ENCODE measurements at regions not wholly inside any gene's neighbourhood (a gene's known extent, or its start where the extent isn't known, plus 50 kb on each side); places are given as distances from the start of the nearest gene placed in this dataset.
A peak's percentile ranks its signal among the peaks of the same experiment; 100 is the strongest.

DNA sequence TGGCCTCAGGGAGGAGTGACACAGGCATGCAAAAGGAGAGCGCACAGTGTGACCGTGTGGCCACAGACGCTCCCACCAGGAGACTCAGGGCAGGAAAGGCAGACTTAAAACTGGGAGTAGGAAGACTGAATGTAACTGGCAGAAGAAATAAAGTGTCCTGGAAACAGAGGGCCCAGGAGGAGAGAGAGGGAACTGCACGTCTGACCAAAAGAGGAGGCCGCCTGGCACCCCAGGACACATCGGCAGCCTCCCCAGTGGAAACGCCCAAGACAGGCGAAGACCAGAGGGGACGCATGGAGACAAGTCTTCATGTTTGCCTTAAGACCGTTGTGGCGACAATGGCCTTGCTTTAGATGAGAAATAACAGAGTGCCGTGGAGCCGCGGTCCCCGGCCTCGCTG is 163.6 kb upstream of the ALKAL2 start:
- no peak for DNase-seq (ENCODE audit: insufficient read length, low spot score)
- no peak for FAIRE-seq
- TF ChIP-seq TAF1 (IDR thresholded peaks at IDR 0.05; ENCODE audit: low read depth, low read length) (no peak), POLR2AphosphoS5 (IDR thresholded peaks at IDR 0.05; ENCODE audit: low read depth, low read length) (no peak), SPI1 (IDR thresholded peaks at IDR 0.05; ENCODE audit: low read depth, low read length) (no peak), POU2F2 (IDR thresholded peaks at IDR 0.05; ENCODE audit: low read depth, low read length) (no peak), PAX5 (IDR thresholded peaks at IDR 0.05; ENCODE audit: insufficient read depth, low read length, severe bottlenecking) (no peak), POLR2A (IDR thresholded peaks at IDR 0.05; ENCODE audit: low read depth, low read length) (no peak)

DNA sequence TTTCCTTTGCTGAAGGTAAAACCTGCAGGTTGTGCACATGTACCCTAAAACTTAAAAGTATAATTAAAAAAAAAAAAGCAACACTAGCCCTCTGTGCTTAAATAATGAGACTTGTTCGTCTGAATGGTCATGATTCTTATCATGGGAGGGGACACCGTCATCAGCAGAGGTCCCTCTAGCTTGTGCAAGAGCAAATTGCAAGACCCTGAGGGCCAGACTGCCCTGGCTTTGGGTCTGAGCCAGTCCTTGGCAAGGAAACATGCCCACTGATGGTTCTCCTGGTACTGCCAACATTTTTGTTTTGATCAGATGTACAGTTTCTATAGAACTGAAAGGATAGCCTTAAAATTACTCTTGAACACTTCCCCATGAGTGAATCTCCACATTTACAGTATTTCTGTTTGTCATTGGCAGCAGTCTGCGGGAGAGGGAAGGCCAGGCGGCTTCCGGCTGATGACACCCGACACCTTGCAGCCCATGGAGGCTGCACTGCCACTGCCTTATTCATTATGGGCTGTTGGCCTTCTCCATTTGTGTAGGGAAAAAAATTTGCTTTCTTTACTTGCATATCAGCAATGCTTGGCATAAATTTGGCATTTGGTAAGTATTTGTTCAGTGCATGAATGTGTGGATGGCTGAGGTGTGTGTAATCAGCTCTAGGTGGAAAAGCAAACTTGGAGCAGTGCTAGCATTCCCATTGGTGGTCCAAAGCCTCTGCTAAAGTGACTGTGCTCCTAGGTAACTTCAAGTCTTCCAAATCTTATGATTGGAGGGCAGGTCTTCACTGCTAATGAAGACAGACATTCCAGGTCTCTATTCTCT is 161.6 kb upstream of the ALKAL2 start:
- no peak for TF ChIP-seq POLR2A (IDR thresholded peaks at IDR 0.05; ENCODE audit: low read depth, low read length)
- no peak for TF ChIP-seq PAX5 (IDR thresholded peaks at IDR 0.05; ENCODE audit: insufficient read depth, low read length, severe bottlenecking)
- no peak for TF ChIP-seq POLR2AphosphoS5 (IDR thresholded peaks at IDR 0.05; ENCODE audit: low read depth, low read length)
- no peak for TF ChIP-seq TAF1 (IDR thresholded peaks at IDR 0.05; ENCODE audit: low read depth, low read length)
- no peak for TF ChIP-seq POU2F2 (IDR thresholded peaks at IDR 0.05; ENCODE audit: low read depth, low read length)
- no peak for TF ChIP-seq SPI1 (IDR thresholded peaks at IDR 0.05; ENCODE audit: low read depth, low read length)
- DNase-seq (ENCODE audit: insufficient read length, low spot score) (no peak), FAIRE-seq (no peak)

DNA sequence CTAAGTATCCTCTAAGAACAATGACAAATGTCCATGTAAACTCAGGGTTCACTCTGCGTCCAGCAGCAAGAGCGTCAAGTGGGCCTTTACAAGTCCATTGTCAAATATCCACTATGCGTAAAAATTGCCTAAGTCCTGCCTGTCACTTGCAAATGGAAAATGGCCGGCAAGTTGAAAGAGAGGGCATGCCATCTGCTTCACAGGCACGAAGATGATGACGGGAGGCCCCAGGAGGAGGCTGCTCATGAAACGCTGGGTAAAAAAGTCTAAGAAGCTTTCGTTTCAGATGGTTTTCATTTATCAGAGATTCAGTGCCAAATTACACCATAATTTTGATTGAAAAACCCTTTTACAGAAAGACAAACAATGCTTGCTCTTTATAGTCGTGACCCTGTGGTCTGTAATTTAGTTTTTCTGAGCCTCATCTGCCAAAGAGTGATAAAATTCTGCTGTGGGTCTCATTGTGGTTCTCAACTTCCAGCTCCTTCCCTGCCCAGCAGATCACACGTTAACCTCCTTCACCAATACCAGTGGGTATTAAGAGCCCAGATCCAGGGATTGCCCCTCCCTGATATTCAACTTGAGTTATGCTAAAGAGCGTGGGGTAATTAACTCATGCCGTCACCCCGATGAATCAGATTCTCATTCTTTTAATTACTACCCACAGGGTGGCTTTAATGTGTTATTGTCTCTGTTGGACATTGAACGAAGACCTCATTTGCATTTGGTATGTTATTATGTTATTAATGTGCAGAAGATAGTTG is 160.2 kb upstream of the ALKAL2 start:
- TF ChIP-seq SPI1 (IDR thresholded peaks at IDR 0.05; ENCODE audit: low read depth, low read length), result no peak
- no peak for TF ChIP-seq PAX5 (IDR thresholded peaks at IDR 0.05; ENCODE audit: insufficient read depth, low read length, severe bottlenecking)
- no peak for TF ChIP-seq POLR2A (IDR thresholded peaks at IDR 0.05; ENCODE audit: low read depth, low read length)
- no peak for TF ChIP-seq TAF1 (IDR thresholded peaks at IDR 0.05; ENCODE audit: low read depth, low read length)
- no peak for TF ChIP-seq POLR2AphosphoS5 (IDR thresholded peaks at IDR 0.05; ENCODE audit: low read depth, low read length)
- no peak for TF ChIP-seq POU2F2 (IDR thresholded peaks at IDR 0.05; ENCODE audit: low read depth, low read length)
- DNase-seq (ENCODE audit: insufficient read length, low spot score) (no peak), FAIRE-seq (no peak)

DNA sequence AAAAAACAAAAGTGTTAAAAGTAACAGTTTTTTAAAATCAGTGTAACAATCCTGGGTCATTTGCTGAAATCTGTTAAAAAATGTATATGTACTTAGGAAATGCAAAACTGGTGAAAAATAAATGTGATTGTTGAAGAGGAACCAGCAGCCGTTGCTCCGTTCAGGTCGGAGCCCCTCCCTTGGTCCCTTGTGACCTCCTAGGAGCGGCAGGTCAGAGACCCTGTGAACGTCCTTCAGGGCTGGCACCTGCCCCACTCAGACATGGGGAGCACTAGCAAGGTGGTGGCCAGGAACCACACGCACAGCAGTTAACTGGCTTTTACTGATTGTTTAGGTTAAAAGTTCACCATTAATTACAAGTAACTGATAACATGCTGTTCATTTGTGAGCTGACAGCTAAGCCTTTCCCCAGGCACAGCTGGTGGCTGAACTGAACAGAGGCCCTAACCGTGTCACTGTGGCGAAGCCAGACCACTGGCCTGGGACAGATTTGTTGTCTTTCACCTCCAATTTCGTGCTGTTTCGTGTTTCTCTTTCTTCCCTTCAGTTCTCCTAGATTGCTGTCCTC is 159.2 kb upstream of the ALKAL2 start:
- DNase-seq (ENCODE audit: insufficient read length, low spot score) (no peak), FAIRE-seq (no peak)
- TF ChIP-seq POU2F2 (IDR thresholded peaks at IDR 0.05; ENCODE audit: low read depth, low read length) (no peak), POLR2AphosphoS5 (IDR thresholded peaks at IDR 0.05; ENCODE audit: low read depth, low read length) (no peak), POLR2A (IDR thresholded peaks at IDR 0.05; ENCODE audit: low read depth, low read length) (no peak), TAF1 (IDR thresholded peaks at IDR 0.05; ENCODE audit: low read depth, low read length) (no peak)

DNA sequence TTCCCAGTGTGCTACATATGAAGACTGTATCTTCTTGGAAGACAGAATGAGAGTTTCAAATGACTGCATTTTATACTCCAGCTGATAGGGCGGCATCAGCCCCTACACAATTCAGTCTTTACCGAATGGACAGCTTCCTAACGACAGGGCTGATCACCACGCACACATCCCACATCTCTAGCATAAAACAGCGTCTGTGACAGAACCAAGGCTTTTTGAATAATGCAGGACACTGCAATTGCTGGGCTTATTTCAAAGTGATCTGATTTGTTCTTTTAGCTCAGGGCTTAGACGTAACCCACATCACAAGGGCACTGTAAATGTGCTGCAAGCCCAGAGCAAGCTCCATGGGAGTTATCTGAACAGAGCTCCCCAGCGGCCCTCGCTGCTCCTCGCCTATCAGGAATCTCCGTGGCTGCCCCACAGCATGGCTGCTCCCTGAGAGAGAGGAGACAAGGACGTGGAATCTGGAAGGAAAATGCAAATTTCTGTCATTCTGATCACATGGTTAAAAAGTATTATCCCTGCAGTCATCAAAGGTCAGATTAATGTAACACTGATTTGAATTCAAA is 158.5 kb upstream of the ALKAL2 start:
- DNase-seq (ENCODE audit: insufficient read length, low spot score) (no peak), FAIRE-seq (no peak)

DNA sequence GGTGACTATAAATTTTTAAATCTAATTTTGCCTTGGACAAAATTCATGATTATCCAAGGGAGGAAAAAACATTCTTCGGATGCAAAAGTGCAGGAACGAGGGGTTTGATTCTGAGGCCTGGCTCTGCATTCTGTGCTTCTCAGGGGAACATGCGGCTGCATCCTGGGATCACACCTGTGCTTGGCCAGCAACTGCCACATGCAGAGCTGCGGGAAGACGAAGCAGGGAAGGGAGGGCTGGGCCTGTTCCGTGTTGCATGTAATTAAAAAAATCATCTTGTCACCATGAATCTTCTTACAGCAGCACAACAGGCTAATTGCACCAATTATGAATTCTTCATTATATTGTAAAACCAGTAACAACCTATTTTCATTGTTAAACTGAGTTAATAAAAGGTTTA is 158.0 kb upstream of the ALKAL2 start:
- TF ChIP-seq SPI1 (IDR thresholded peaks at IDR 0.05; ENCODE audit: low read depth, low read length) (no peak), TAF1 (IDR thresholded peaks at IDR 0.05; ENCODE audit: low read depth, low read length) (no peak), PAX5 (IDR thresholded peaks at IDR 0.05; ENCODE audit: insufficient read depth, low read length, severe bottlenecking) (no peak), POLR2AphosphoS5 (IDR thresholded peaks at IDR 0.05; ENCODE audit: low read depth, low read length) (no peak), POU2F2 (IDR thresholded peaks at IDR 0.05; ENCODE audit: low read depth, low read length) (no peak), POLR2A (IDR thresholded peaks at IDR 0.05; ENCODE audit: low read depth, low read length) (no peak)
- DNase-seq (ENCODE audit: insufficient read length, low spot score) (no peak), FAIRE-seq (no peak)

More for the DNA sequence above, 158.5 kb upstream of the ALKAL2 start:
- no peak for TF ChIP-seq POLR2A (IDR thresholded peaks at IDR 0.05; ENCODE audit: low read depth, low read length)
- no peak for TF ChIP-seq PAX5 (IDR thresholded peaks at IDR 0.05; ENCODE audit: insufficient read depth, low read length, severe bottlenecking)
- TF ChIP-seq POLR2AphosphoS5 (IDR thresholded peaks at IDR 0.05; ENCODE audit: low read depth, low read length), result no peak
- TF ChIP-seq POU2F2 (IDR thresholded peaks at IDR 0.05; ENCODE audit: low read depth, low read length), result no peak

DNA sequence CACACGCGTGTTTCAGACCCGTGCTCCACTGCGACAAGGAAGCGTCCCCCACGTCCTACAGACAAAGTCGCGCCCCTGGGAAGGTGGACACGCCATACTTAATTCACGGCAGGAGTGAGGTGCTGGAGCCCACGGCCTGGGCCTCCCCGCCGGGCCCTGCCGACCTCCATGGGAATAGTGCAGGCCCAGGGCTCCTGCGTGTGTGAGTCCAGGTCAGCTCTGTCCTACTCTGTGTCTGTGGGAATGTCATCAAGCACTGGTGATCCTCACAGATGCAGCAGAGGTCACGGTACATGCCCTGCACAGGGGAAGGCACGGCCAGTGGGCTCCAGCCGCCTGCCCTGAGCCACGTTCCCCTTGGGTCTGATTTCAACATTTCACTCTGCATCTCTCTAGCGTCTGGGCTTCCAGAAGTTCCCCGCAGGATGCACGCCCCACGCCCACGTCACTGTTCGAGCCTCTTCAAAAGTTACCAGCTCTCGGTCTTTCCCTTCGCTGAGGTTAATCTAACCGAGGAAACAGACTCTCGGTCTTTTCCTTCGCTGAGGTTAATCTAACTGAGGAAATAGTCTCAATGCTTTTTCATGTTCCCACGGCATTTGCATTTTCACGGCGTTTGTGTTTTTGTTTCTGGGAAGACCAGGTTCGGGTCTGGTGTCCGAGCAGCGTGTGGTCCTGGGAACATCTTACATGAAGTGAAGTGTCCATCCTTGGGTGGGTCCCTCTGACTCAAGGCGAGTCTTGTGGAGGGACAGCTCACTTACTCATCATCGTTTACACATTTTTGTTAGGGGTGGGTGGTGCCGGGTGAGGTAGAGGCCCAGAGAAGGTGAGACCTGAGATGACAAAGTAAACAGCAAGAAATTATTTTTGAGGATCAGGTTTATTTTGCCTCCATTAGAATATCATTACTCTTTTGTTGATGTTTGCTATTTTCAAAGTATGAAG is 157.3 kb upstream of the ALKAL2 start:
- TF ChIP-seq POLR2A (IDR thresholded peaks at IDR 0.05; ENCODE audit: low read depth, low read length) (no peak), PAX5 (IDR thresholded peaks at IDR 0.05; ENCODE audit: insufficient read depth, low read length, severe bottlenecking) (no peak), SPI1 (IDR thresholded peaks at IDR 0.05; ENCODE audit: low read depth, low read length) (no peak), POLR2AphosphoS5 (IDR thresholded peaks at IDR 0.05; ENCODE audit: low read depth, low read length) (no peak), TAF1 (IDR thresholded peaks at IDR 0.05; ENCODE audit: low read depth, low read length) (no peak)
- DNase-seq (ENCODE audit: insufficient read length, low spot score) (no peak), FAIRE-seq (peak; percentile 38)

DNA sequence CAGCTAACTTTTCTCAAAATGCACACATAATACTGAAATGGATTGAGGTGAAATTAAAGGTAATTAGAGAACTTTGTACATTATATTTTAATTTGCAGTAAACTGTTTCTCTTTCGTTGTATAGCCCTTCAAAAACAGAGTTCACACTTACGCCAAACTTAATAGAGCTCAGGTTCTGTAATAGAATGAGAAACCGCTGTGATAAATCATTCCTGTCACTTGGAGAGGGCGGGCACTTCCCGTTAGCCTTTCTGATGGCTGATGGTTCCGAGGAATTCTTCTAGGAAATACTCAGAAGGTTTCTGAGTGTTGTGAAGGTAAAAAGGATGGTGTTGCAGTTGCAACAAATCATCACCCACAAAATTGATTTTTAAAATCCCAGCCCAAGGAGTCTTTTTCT is 155.8 kb upstream of the ALKAL2 start:
- DNase-seq (ENCODE audit: insufficient read length, low spot score) (no peak), FAIRE-seq (no peak)
- no peak for TF ChIP-seq POU2F2 (IDR thresholded peaks at IDR 0.05; ENCODE audit: low read depth, low read length)
- TF ChIP-seq POLR2AphosphoS5 (IDR thresholded peaks at IDR 0.05; ENCODE audit: low read depth, low read length), result no peak
- no peak for TF ChIP-seq TAF1 (IDR thresholded peaks at IDR 0.05; ENCODE audit: low read depth, low read length)
- no peak for TF ChIP-seq POLR2A (IDR thresholded peaks at IDR 0.05; ENCODE audit: low read depth, low read length)

Measured in GM12891 (cell line).